ENCODE measurements at regions not wholly inside any gene's neighbourhood (a gene's known extent, or its start where the extent isn't known, plus 50 kb on each side); places are given as distances from the start of the nearest gene placed in this dataset.

DNA sequence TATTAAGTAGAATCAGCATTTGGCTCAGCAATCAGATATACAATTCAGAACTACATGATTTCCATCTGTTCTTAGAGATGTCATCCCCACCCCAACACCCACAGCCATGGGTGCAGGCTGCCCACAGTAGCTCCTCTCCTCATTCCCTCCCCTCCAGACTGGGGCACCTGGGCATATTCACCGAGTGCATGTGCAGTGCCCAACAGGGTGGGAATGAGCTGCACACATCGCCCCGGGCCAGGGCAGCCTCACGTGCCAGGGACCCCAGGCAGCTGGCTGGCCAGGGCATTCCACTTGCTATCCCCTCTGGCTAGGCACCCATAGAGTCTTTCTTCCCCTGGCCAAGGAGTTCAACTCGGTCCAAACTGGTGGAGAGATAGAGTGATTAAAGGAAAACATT, 461.9 kb upstream of the NUDT12 start:
- 90 to 91% methylated on average over 5 of the region's 5 CpGs for WGBS, 2 donors
- no peaks in the 10 kb centered on the region for H3K36me3 ChIP-seq (ENCODE audit: control insufficient read depth in 4 of 4, insufficient read depth in 4 of 4, low read length in 4 of 4)
- no peaks in the 10 kb centered on the region for H3K27me3 ChIP-seq (ENCODE audit: control insufficient read depth in 3 of 3, insufficient read depth in 3 of 3, low read length in 2 of 3)
- DNase-seq (no peak), ATAC-seq (ENCODE audit: insufficient read depth, low FRiP score) (no peak)
- H3K9ac ChIP-seq (ENCODE audit: insufficient read depth in 1 of 2, low read length in 2 of 2): no peak overlapping the region
- no peak for TF ChIP-seq CTCF (IDR thresholded peaks at IDR 0.05; ENCODE audit: control extremely low read depth, extremely low read depth)
- H3K9me3 ChIP-seq (ENCODE audit: control insufficient read depth in 4 of 4, insufficient read depth in 3 of 4, low read length in 3 of 4): peaks cover 0 to 5% (median 1%) of the 10 kb centered on the region in 4 donors
- H3K4me1 ChIP-seq (ENCODE audit: control insufficient read depth in 5 of 5, insufficient read depth in 5 of 5, low read length in 5 of 5): no peaks in the 10 kb centered on the region
- H3K27ac ChIP-seq (ENCODE audit: low read depth in 1 of 2, low read length in 1 of 2): no peak overlapping the region
- H3K4me3 ChIP-seq: no peak overlapping the region

- TF ChIP-seq CTCF (IDR thresholded peaks at IDR 0.05; ENCODE audit: control extremely low read depth, extremely low read depth): no peak
- WGBS, 2 donors: 87 to 90% methylated on average over 2 of the region's 2 CpGs
- Histone ChIP-seq H3K27ac (ENCODE audit: low read depth in 1 of 2, low read length in 1 of 2) (no peak overlapping the region), H3K9me3 (ENCODE audit: control insufficient read depth in 4 of 4, insufficient read depth in 3 of 4, low read length in 3 of 4) (peaks cover 0 to 8% (median 1%) of the 10 kb centered on the region in 4 donors), H3K4me3 (no peak overlapping the region), H3K36me3 (ENCODE audit: control insufficient read depth in 4 of 4, insufficient read depth in 4 of 4, low read length in 4 of 4) (no peaks in the 10 kb centered on the region), H3K4me1 (ENCODE audit: control insufficient read depth in 5 of 5, insufficient read depth in 5 of 5, low read length in 5 of 5) (no peaks in the 10 kb centered on the region), H3K9ac (ENCODE audit: insufficient read depth in 1 of 2, low read length in 2 of 2) (no peak overlapping the region), H3K27me3 (ENCODE audit: control insufficient read depth in 3 of 3, insufficient read depth in 3 of 3, low read length in 2 of 3) (no peaks in the 10 kb centered on the region)
- no peak for DNase-seq
- ATAC-seq (ENCODE audit: insufficient read depth, low FRiP score): no peak
These were observed 461.1 kb upstream of the NUDT12 start for GRCh38 chr5:104023739-104024138.

DNA sequence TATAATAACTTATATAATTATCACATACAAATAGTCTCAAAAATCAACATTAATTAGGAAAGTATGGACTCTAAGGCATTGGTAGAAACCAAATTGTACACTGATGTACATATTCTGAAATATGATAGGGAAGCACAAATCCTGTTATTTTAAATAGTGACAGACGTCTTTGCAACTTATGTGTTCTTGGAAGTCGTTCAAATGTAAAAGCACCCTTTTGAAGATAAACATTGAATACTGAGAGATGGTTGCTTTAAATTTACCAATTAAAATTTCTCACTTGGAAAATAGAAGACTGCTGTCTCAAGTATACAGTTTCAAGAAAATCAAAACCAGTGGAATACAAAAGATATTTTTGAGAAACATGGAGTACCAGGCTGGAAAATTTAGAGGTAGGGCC, 457.4 kb upstream of the NUDT12 start:
- ATAC-seq (ENCODE audit: insufficient read depth, low FRiP score) (no peak), DNase-seq (no peak)
- Histone ChIP-seq H3K9ac (ENCODE audit: insufficient read depth in 1 of 2, low read length in 2 of 2) (no peak overlapping the region), H3K4me1 (ENCODE audit: control insufficient read depth in 5 of 5, insufficient read depth in 5 of 5, low read length in 5 of 5) (no peaks in the 10 kb centered on the region), H3K27me3 (ENCODE audit: control insufficient read depth in 3 of 3, insufficient read depth in 3 of 3, low read length in 2 of 3) (no peaks in the 10 kb centered on the region), H3K36me3 (ENCODE audit: control insufficient read depth in 4 of 4, insufficient read depth in 4 of 4, low read length in 4 of 4) (no peaks in the 10 kb centered on the region), H3K9me3 (ENCODE audit: control insufficient read depth in 4 of 4, insufficient read depth in 3 of 4, low read length in 3 of 4) (peaks cover 0 to 8% (median 4%) of the 10 kb centered on the region in 4 donors), H3K4me3 (no peak overlapping the region), H3K27ac (ENCODE audit: low read depth in 1 of 2, low read length in 1 of 2) (no peak overlapping the region)
- TF ChIP-seq CTCF (IDR thresholded peaks at IDR 0.05; ENCODE audit: control extremely low read depth, extremely low read depth): no peak
- 71 to 77% methylated on average over 2 of the region's 2 CpGs for WGBS, 2 donors

DNA sequence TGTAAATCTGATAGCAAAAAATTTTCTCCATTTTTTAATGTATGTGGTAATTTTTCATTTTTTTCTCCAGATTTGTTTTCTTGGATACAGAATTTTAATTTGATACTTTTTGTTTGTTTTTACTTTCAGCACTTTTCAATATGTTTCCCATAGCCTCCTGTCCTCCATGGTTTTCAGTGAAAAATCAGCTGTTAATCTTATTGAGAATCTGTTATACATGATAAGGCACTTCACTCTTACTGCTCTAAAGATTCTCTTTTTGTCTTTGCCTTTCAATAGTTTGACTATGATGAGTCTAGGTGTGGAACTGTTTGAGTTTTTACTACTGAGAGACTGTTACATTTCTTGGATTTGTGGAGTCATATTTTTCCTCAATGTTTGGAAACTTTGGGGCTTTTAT, 455.7 kb upstream of the NUDT12 start:
- Histone ChIP-seq H3K27ac (ENCODE audit: low read depth in 1 of 2, low read length in 1 of 2) (no peak overlapping the region), H3K4me1 (ENCODE audit: control insufficient read depth in 5 of 5, insufficient read depth in 5 of 5, low read length in 5 of 5) (no peaks in the 10 kb centered on the region), H3K36me3 (ENCODE audit: control insufficient read depth in 4 of 4, insufficient read depth in 4 of 4, low read length in 4 of 4) (no peaks in the 10 kb centered on the region), H3K9ac (ENCODE audit: insufficient read depth in 1 of 2, low read length in 2 of 2) (no peak overlapping the region), H3K4me3 (no peak overlapping the region), H3K9me3 (ENCODE audit: control insufficient read depth in 4 of 4, insufficient read depth in 3 of 4, low read length in 3 of 4) (peaks cover 0 to 8% (median 2%) of the 10 kb centered on the region in 4 donors), H3K27me3 (ENCODE audit: control insufficient read depth in 3 of 3, insufficient read depth in 3 of 3, low read length in 2 of 3) (no peaks in the 10 kb centered on the region)
- ATAC-seq (ENCODE audit: insufficient read depth, low FRiP score): no peak
- no peak for DNase-seq
- TF ChIP-seq CTCF (IDR thresholded peaks at IDR 0.05; ENCODE audit: control extremely low read depth, extremely low read depth): no peak
